ENCODE measurements at regions not wholly inside any gene's neighbourhood (a gene's known extent, or its start where the extent isn't known, plus 50 kb on each side); places are given as distances from the start of the nearest gene placed in this dataset.

- Histone ChIP-seq H3K9me2 (ENCODE audit: insufficient read depth, low read length) (no peaks in the 10 kb centered on the region), H3K27me3 (ENCODE audit: insufficient read depth, low read depth, low read length) (no peaks in the 10 kb centered on the region), H3K9me3 (ENCODE audit: low read length) (no peaks in the 10 kb centered on the region), H2AFZ (ENCODE audit: low read depth, low read length) (no peak overlapping the region), H3K4me2 (ENCODE audit: low read length) (no peak overlapping the region), H3F3A (ENCODE audit: insufficient read depth, low read length, poor library complexity, severe bottlenecking) (no peaks in the 10 kb centered on the region), H4K20me1 (ENCODE audit: insufficient read depth) (no peaks in the 10 kb centered on the region), H3K36me3 (ENCODE audit: insufficient read depth, low read length) (no peaks in the 10 kb centered on the region), H3K27ac (ENCODE audit: low read length) (no peak overlapping the region), H3K4me3 (ENCODE audit: low read length) (no peak overlapping the region), H3K9ac (ENCODE audit: low read length) (no peak overlapping the region), H3K79me2 (replicated peaks; ENCODE audit: insufficient read depth, low read length) (no peaks in the 10 kb centered on the region)
- TF ChIP-seq POLR2AphosphoS5 (IDR thresholded peaks at IDR 0.05) (no peak), RAD21 (conservative IDR thresholded peaks at IDR 0.05) (no peak), TAF1 (IDR thresholded peaks at IDR 0.05; ENCODE audit: low read depth) (no peak), REST (IDR thresholded peaks at IDR 0.05; ENCODE audit: borderline replicate concordance) (no peak), SMC3 (conservative IDR thresholded peaks at IDR 0.05; ENCODE audit: poor library complexity) (no peak), EZH2 (IDR thresholded peaks at IDR 0.05; ENCODE audit: borderline replicate concordance, insufficient read depth, low read length, poor library complexity, severe bottlenecking) (no peak), MXI1 (conservative IDR thresholded peaks at IDR 0.05; ENCODE audit: poor library complexity, severe bottlenecking) (no peak), EP300 (conservative IDR thresholded peaks at IDR 0.05; ENCODE audit: poor library complexity, severe bottlenecking) (no peak)
- TF ChIP-seq, protein P1, sequence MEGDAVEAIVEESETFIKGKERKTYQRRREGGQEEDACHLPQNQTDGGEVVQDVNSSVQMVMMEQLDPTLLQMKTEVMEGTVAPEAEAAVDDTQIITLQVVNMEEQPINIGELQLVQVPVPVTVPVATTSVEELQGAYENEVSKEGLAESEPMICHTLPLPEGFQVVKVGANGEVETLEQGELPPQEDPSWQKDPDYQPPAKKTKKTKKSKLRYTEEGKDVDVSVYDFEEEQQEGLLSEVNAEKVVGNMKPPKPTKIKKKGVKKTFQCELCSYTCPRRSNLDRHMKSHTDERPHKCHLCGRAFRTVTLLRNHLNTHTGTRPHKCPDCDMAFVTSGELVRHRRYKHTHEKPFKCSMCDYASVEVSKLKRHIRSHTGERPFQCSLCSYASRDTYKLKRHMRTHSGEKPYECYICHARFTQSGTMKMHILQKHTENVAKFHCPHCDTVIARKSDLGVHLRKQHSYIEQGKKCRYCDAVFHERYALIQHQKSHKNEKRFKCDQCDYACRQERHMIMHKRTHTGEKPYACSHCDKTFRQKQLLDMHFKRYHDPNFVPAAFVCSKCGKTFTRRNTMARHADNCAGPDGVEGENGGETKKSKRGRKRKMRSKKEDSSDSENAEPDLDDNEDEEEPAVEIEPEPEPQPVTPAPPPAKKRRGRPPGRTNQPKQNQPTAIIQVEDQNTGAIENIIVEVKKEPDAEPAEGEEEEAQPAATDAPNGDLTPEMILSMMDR (IDR thresholded peaks at IDR 0.05; ENCODE audit: poor library complexity, severe bottlenecking): no peak
Observed at GRCh38 chr12:46535907-46536306, 163.3 kb upstream of the SLC38A2 start.

GRCh38 chr12:46535376-46535775 lies 162.8 kb upstream of the SLC38A2 start:
- Histone ChIP-seq H2AFZ (ENCODE audit: low read depth, low read length) (no peak overlapping the region), H3K9me3 (ENCODE audit: low read length) (no peaks in the 10 kb centered on the region), H3K27me3 (ENCODE audit: insufficient read depth, low read depth, low read length) (no peaks in the 10 kb centered on the region), H3K9ac (ENCODE audit: low read length) (no peak overlapping the region), H3K4me2 (ENCODE audit: low read length) (no peak overlapping the region), H3F3A (ENCODE audit: insufficient read depth, low read length, poor library complexity, severe bottlenecking) (no peaks in the 10 kb centered on the region), H3K9me2 (ENCODE audit: insufficient read depth, low read length) (no peaks in the 10 kb centered on the region), H3K79me2 (replicated peaks; ENCODE audit: insufficient read depth, low read length) (no peaks in the 10 kb centered on the region), H3K4me3 (ENCODE audit: low read length) (no peak overlapping the region), H3K36me3 (ENCODE audit: insufficient read depth, low read length) (no peaks in the 10 kb centered on the region), H3K27ac (ENCODE audit: low read length) (no peak overlapping the region), H4K20me1 (ENCODE audit: insufficient read depth) (no peaks in the 10 kb centered on the region)
- TF ChIP-seq, protein P1 (IDR thresholded peaks at IDR 0.05; ENCODE audit: poor library complexity, severe bottlenecking): no peak
- TF ChIP-seq EZH2 (IDR thresholded peaks at IDR 0.05; ENCODE audit: borderline replicate concordance, insufficient read depth, low read length, poor library complexity, severe bottlenecking) (no peak), SMC3 (conservative IDR thresholded peaks at IDR 0.05; ENCODE audit: poor library complexity) (no peak), TAF1 (IDR thresholded peaks at IDR 0.05; ENCODE audit: low read depth) (no peak), RAD21 (conservative IDR thresholded peaks at IDR 0.05) (no peak), EP300 (conservative IDR thresholded peaks at IDR 0.05; ENCODE audit: poor library complexity, severe bottlenecking) (no peak)
